Jurkat, Clone E6-1 (cell line): ENCODE measurements at regions not wholly inside any gene's neighbourhood (a gene's known extent, or its start where the extent isn't known, plus 50 kb on each side); places are given as distances from the start of the nearest gene placed in this dataset.

Source experiments
- DNase-seq: peaks from one replicate; pipeline ENCODE4 v3.0.0-alpha.2; 2011; ENCODE audit warnings: low read depth, low spot score
- H3K4me3 ChIP-seq: 2 replicates; pipeline ENCODE4 v1.5.1; 2011; ENCODE audit warnings: mild to moderate bottlenecking, low read length, control low read depth, moderate library complexity

DNA sequence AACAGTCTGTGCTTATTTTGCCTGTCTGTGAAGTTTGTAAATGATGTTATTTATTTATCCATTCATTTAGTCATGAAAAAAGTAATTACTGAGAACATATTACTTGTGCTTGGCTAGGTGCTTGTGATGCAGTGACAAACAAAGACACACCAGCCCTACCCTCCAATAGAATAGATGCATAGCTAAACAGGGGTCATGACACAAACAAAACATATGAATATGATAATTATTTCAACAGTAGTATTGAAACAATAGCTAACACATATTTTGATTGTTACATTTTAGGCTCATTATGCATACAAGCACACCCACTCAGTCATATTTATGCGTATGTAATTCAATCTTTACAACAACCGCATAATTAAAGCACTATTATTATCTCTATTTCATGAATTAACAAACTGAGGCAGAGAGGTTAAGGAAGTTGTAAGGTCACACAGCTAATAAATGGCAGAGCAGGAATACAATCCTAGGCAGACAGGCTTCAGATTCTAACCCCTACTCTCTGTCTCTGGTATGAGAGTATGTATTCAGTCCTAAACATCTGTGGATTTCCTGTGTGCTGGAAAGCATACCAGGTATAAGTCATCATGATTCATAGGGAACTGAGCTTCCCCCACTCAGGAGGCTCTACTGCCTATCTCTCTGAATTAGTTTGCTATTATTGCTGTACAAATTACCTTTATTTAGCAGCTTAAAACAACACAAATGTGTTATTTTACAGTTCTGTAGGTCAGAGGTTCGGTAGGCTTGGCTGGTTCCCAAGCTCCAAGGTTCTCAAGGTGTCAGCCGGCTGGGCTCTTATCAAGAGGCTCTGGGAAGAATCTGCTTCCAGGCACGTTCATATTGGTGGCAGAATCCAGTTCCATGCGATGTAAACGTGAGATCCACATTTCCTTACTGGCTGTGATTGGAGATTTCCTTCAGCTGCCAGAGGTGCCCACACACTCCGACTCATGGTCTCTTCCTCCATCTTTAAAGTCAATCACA, 509.4 kb downstream of the GALC start:
- H3K4me3 ChIP-seq = no peak overlapping the region

DNA sequence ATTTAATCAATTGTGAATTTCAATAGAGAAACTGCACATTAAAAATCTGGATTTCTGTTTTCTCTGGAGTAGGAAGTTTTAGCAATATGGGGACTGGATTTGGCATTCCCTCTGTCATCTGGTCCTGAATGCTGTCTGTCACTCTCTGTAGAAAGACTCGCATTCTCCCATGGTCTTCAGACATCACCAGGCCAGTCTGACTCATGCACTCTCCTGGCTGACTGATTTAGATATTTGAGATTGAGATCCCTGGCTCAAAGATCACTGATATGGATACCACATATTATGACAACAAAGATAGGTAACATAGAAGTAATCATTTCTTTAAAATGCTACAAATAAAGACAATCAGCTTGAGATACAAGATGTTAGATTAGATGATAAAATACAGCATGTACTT, 524.5 kb downstream of the GALC start:
- H3K4me3 ChIP-seq = no peak overlapping the region
- no peak for DNase-seq

More for the DNA sequence above, 509.4 kb downstream of the GALC start:
- no peak for DNase-seq

DNA sequence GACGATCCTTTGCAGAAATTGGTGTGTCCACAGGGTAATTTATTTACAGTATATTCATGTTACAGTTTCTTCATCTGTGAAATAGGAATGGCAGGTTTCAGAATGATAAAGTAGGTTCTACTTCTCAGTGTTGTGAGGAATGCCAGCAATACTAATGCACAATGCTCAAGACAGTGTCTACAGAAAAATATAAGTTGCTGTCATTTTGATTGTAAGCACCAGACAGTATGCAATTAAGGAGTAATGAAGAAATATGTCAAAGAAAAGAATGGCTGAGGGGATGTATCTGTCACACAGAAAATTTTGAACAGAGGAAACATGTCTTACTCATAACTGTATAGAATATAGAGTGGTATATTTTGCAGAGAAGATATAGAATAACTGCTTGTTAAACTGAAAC, 525.4 kb downstream of the GALC start:
- no peak for DNase-seq
- H3K4me3 ChIP-seq = no peak overlapping the region

GRCh38 chr14:87465770-87466169, 527.2 kb downstream of the GALC start:
- no peak overlapping the region for H3K4me3 ChIP-seq

DNA sequence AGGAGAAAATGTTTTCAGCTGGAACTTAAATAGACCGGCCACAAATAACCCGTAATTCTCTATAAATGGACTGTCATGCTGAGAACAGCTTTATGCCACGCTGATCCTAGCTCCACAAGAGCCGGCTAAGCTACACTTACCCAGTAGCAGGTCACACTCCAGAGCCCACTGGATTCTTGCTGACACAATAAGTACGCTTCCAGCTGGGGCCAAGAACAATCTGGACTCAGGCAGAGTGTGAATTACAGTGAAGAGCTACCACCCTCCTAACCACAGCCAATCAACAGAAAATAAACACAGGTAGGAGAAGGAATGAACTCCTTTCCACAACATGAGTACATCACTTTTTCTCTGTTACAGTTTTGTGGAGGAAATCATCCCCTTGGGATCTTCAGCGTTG, 531.3 kb downstream of the GALC start:
- no peak overlapping the region for H3K4me3 ChIP-seq
- DNase-seq = no peak

More at GRCh38 chr14:87465770-87466169, 527.2 kb downstream of the GALC start:
- no peak for DNase-seq

- H3K4me3 ChIP-seq = peak overlapping the region; percentile 42
- DNase-seq = no peak
Measured at GRCh38 chr14:87457720-87458119, 535.3 kb downstream of the GALC start.

GRCh38 chr14:87450193-87450592, 542.8 kb downstream of the GALC start:
- no peak for DNase-seq
- no peak overlapping the region for H3K4me3 ChIP-seq

DNA sequence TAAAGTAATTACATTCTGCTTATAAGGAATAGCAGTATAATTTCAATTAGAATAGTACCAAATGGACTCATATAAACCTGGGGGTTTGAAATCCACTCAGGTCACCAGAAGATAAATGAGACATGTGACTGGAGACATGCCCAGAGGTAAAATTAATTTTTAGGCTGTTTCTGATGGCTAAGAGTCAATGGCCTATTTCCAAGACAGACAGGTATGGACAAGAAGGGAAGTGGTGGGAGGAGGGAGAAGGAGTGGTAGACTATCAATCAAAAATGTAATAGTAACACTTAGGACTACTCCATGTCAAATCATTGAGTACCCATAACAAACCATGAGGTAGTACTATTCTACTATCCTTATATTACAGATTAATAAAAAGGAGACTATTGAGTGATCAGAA, 544.0 kb downstream of the GALC start:
- H3K4me3 ChIP-seq = no peak overlapping the region
- DNase-seq = no peak

GRCh38 chr14:87443787-87444186, 549.2 kb downstream of the GALC start:
- DNase-seq = no peak
- no peak overlapping the region for H3K4me3 ChIP-seq

DNA sequence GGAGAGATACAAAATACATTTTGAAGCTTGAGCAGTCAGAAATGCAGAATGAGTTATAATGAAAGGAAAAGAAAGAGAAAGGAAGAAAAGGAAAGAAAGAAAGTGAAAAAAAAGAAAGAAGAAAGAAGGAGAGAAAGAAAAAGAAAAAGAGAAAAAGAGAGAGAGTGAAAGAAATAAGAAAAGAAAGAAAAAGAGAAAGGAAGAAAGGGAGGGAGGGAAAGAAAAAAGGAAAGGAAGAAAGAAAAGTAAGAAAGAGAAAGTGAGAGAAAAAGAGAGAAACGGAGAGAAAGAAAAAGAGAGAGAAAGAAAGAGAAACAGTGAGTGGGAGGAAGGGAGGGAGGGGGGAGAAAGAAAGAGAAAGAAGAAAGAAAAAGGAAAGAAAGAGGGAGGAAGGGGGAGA, 549.9 kb downstream of the GALC start:
- DNase-seq = no peak
- no peak overlapping the region for H3K4me3 ChIP-seq

DNA sequence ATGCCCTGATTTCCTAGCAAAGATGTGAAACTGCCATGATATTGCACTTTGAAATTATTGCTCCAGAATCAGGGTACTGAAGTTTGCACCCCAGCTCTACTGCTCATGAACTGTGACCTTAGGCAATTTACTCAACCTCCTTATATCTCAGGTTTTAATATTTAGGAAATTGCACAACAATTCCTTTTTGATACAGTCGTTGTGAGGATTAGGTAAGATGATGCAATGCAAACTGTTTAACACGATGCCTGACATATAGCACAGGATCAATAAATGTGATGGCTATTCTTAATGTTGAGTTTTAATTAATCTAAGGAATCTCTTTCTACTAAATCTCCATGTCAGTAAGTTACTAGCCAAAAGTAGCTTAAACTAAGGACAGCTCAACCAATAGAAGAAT, 555.8 kb downstream of the GALC start:
- no peak for DNase-seq
- H3K4me3 ChIP-seq = no peak overlapping the region

GRCh38 chr14:87434680-87435079, 558.3 kb downstream of the GALC start:
- no peak for DNase-seq
- no peak overlapping the region for H3K4me3 ChIP-seq

DNA sequence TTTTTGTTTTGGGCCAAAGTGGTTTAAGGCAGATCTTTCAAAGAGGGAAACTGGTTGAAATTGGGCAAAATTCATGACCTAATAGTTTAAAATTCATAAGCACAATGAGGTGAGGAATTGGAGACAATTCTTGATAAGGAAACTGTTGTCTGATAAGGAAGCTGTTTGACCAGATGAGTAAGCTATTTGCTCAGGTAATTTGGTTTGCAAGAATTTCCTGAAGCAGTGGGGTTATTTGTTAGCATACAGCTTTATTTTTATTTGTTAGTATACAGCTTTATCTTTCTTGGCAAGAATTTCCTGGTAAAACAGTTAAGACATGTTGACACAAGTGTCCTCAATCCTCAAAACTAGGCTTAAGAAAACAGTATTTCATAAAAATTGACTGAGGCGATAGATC, 559.0 kb downstream of the GALC start:
- no peak overlapping the region for H3K4me3 ChIP-seq

DNA sequence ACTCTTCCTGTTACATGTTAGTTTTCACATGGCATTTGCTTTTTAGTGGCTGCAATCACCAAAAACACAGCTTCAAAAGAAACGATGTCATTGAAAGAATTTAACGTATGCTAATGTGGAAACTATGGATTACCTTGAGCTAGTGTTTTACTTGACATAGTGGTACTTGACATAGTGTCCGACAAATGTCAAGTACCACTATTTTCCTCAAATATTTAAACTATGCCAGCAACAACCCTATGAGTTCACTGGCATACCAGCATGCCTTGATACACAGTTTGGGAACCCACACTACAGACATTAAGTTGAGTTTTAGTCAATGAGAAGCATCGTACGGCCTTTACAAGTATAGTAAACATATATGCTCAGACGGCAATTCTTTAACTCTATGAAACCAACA, 560.3 kb downstream of the GALC start:
- H3K4me3 ChIP-seq = no peak overlapping the region
- DNase-seq = no peak

More for the DNA sequence above, 559.0 kb downstream of the GALC start:
- no peak for DNase-seq

- DNase-seq = no peak
Measured at GRCh38 chr14:87430810-87431209, 562.2 kb downstream of the GALC start.

DNA sequence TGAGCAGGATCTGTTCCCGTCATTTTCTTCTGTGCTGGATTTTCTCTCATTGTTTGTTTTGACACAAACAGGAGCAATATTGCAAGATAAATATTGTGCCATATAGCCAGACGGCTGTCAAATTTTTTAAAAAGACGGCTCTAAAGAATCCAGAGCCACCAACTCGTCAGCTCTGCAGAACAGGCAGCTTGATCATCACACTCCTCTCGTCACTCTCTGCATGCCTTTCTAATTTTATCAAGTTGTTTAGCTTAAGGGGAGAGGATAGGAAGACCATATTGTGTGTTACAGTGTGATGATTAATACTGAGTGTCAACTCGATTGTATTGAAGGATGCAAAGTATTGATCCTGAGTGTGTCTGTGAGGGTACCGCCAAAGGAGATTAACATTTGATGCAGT, 562.8 kb downstream of the GALC start:
- DNase-seq = no peak

More at GRCh38 chr14:87430810-87431209, 562.2 kb downstream of the GALC start:
- no peak overlapping the region for H3K4me3 ChIP-seq

GRCh38 chr14:87419925-87420324, 573.1 kb downstream of the GALC start:
- DNase-seq = no peak
- H3K4me3 ChIP-seq = no peak overlapping the region

More for the DNA sequence above, 562.8 kb downstream of the GALC start:
- H3K4me3 ChIP-seq = no peak overlapping the region

DNA sequence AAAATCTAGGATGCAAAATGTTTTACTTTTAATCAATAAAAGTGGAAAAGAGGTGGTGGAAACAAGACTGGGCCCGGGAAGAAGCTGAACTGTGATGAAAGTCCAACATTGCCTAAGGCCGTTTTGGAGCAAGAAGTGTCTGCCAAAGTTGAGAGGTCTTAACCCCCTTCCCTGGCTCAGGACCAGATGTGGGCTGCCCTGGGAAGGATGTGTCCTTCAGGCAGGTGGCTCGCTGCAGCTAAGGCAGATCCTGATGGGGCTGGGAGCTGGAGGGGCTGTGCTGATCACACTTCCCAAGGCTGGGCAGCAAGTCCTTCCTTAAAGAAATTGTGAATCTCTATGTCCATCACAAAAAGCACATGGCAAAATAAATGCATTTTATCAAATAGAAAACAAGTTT, 581.6 kb downstream of the GALC start:
- no peak for DNase-seq
- H3K4me3 ChIP-seq = no peak overlapping the region

DNA sequence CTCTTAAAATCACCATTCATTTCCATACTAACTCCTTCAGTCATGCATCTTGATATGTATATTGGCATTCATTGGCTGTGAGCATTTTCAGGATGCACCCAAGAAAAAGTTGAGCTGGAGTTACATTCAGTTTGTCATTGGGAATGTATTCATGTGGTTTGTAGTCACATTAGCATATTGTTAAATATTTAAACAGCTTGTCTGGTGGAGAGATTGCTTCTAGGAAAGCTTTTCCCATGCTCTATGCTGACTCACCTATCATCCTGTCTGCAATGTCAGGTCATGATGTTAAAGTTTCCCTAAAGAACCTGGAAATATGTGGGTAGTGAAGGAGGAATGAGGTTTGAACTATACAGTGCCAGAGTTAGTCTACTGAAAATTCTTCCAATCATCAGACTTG, 583.6 kb downstream of the GALC start:
- DNase-seq = no peak
- H3K4me3 ChIP-seq = no peak overlapping the region

- H3K4me3 ChIP-seq = no peak overlapping the region
- no peak for DNase-seq
Measured at GRCh38 chr14:87407344-87407743, 585.6 kb downstream of the GALC start.

DNA sequence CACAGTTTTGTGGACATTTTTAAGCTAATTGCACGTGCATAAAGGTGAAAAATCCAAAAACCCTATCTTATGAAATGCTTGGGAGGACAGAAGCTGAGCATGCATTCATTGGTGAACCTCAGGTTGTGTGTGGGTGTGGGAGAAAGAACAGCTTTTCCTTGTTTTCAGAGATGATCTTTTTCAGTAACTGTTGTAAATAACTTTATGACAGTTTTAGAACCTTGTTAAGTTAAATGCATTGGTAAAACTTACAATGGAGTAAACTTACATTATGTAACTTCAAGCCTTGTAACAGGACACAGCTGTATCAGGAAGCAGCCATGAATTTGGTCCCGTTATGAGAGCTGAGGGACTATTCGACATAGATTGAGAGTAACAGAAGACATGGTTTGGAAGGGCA, 587.4 kb downstream of the GALC start:
- no peak overlapping the region for H3K4me3 ChIP-seq
- DNase-seq = no peak
